ENCODE measurements at regions not wholly inside any gene's neighbourhood (a gene's known extent, or its start where the extent isn't known, plus 50 kb on each side); places are given as distances from the start of the nearest gene placed in this dataset.

DNA sequence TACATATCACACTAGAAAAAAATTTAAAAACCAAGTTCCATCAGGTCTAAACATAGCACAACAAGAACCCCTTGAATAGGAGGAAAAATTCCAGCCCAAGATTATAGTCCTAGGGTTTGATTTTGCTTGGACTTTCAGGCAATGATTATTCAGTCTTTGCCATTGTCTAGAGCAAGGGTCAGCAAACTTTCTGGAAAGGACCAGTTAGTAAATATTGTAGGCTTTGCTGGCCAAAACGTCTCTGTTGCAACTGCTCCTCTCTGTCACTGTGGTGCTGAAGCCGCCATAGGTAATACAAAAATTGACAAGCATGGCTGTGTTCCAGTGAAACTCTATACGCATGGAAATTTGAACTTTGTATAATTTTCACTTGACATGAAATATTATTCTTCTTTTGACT, 95.5 kb upstream of the UBAC2 start:
- TF ChIP-seq, protein P1, sequence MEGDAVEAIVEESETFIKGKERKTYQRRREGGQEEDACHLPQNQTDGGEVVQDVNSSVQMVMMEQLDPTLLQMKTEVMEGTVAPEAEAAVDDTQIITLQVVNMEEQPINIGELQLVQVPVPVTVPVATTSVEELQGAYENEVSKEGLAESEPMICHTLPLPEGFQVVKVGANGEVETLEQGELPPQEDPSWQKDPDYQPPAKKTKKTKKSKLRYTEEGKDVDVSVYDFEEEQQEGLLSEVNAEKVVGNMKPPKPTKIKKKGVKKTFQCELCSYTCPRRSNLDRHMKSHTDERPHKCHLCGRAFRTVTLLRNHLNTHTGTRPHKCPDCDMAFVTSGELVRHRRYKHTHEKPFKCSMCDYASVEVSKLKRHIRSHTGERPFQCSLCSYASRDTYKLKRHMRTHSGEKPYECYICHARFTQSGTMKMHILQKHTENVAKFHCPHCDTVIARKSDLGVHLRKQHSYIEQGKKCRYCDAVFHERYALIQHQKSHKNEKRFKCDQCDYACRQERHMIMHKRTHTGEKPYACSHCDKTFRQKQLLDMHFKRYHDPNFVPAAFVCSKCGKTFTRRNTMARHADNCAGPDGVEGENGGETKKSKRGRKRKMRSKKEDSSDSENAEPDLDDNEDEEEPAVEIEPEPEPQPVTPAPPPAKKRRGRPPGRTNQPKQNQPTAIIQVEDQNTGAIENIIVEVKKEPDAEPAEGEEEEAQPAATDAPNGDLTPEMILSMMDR (IDR thresholded peaks at IDR 0.05): no peak
- TF ChIP-seq POLR2A (IDR thresholded peaks at IDR 0.05): no peak
